KOPT-K1 (cell line): ENCODE measurements at regions not wholly inside any gene's neighbourhood (a gene's known extent, or its start where the extent isn't known, plus 50 kb on each side); places are given as distances from the start of the nearest gene placed in this dataset.

Experiments used
- H3K27ac ChIP-seq: fragments of 200-600 bp; sonication (generic); 2 replicates; pipeline ENCODE4 v1.5.1; 2016; ENCODE audit warnings: antibody characterized with exemption, mild to moderate bottlenecking, low read depth, low read length; ENCODE audit not compliant: poor library complexity, severe bottlenecking
- H3K36me3 ChIP-seq: fragments of 200-600 bp; sonication (generic); 2 replicates; pipeline ENCODE4 v1.5.1; 2017; ENCODE audit warnings: antibody characterized with exemption, mild to moderate bottlenecking, low read length, moderate library complexity; ENCODE audit not compliant: insufficient read depth
- H3K9me3 ChIP-seq: fragments of 200-600 bp; sonication (generic); 2 replicates; pipeline ENCODE4 v1.5.1; 2017; ENCODE audit warnings: antibody characterized with exemption, low read length, mild to moderate bottlenecking; ENCODE audit not compliant: insufficient read depth, poor library complexity, severe bottlenecking

DNA sequence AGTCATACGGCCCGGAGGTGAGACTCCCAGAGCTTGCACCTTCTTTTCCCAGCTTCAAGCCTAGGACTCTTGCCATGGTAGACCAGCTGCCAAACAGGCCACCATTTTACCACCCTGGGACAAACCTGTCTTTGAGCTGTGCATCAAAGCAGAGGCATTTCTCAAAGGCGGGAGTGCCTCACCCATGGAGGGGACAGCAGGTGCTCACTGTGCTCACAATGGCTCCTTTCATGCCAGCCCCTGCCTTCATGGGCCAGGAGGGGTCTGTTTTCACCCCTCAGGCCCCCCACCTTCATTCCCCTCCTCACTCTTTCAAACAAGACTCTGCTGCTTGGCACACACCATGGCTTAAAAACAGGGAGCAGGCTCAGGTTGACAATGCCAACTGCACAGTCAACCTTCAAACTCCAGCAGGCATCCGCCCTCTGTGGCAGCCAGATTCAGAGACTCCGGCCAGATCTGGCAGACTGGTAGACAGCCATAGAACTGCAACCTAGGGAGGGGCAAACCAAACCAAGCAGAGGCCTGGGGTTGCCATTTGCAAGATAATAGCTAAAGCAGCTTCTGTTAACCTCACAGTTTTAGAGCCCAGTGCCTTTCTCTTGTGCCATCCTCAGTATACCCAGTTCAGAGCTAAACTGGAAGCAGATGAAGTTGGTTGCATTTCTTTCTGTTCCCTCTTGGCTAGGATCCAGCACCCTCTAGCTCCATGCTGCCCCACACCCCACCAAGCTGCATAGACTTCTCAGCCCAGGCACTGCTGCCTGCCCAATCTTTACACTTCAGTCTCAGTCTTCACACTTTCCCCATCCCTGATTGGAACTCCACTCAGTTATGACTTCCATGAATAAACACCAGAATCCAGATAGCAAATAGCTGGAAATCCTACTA, 93.9 kb upstream of the SPATA13 start:
- H3K9me3 ChIP-seq: no peaks in the 10 kb centered on the region
- H3K27ac ChIP-seq: no peak overlapping the region
- no peaks in the 10 kb centered on the region for H3K36me3 ChIP-seq

DNA sequence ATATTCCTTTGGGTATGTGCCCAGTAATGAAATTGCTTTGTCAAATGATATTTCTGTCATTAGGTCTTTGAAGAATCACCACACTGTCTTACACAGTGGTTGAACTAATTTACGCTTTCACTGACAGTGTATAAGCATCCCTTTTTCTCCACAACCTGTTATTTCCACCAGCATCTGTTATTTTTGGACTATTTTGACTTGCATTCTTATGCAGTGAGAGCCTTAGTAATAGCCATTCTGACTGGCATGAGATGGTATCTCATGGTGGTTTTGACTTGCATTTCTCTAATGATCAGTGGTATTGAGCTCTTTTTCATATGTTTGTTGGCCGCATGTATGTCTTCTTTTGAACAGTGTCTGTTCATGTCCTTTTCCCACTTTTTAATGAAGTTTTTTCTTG, 92.0 kb upstream of the SPATA13 start:
- Histone ChIP-seq H3K27ac (no peak overlapping the region), H3K9me3 (no peaks in the 10 kb centered on the region)

DNA sequence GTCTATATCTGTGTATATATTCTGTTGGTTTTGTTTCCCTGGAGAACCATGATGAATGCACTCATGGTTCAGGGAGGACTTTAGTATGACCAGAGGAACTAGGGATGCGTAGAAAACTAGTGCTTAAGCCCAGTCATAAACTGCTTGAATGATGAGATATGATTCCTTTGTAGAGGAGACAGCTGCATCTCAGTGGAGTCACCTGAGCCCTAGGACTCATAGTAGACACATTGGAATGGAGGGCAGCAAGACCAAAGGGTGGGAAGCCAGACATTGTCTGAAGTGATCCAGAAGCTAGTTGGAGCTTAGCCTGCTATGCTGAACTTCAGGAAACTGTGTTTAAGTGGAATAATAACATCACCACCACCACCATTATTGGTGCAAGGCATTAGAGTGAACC, 89.5 kb upstream of the SPATA13 start:
- Histone ChIP-seq H3K9me3 (no peaks in the 10 kb centered on the region), H3K27ac (no peak overlapping the region), H3K36me3 (no peaks in the 10 kb centered on the region)

More for the DNA sequence above, 92.0 kb upstream of the SPATA13 start:
- H3K36me3 ChIP-seq: no peaks in the 10 kb centered on the region

DNA sequence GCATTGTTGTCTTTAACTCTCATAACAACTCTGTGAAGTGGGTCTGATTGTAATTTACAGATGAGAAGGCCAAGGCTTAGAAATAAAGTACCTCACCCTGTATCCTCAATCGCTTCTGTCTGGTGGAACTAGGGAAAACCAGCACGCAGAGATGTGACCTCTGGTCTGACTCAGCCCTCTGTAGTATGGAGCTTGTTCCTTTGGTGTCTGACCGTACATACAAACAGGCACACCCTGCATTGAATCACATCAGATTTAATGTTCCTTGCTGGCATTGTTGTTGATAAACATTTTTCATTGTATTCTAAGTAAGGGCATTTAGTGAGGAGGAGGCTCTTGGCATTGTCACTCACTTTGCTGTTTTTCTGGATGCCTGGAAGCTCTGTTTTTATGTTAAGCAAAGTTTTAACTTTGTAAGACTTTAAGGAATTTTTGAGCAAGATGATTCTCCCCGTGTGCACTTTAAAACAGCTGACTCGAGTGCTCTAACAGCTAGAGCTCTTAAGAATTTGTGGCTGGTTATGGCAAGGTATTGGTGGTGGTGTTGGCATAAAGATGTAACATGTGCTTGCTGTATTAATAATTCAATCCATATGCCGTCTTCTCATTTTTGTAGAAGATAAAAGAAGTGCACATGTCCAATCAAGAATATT, 89.0 kb upstream of the SPATA13 start:
- Histone ChIP-seq H3K36me3 (no peaks in the 10 kb centered on the region), H3K9me3 (no peaks in the 10 kb centered on the region), H3K27ac (no peak overlapping the region)

DNA sequence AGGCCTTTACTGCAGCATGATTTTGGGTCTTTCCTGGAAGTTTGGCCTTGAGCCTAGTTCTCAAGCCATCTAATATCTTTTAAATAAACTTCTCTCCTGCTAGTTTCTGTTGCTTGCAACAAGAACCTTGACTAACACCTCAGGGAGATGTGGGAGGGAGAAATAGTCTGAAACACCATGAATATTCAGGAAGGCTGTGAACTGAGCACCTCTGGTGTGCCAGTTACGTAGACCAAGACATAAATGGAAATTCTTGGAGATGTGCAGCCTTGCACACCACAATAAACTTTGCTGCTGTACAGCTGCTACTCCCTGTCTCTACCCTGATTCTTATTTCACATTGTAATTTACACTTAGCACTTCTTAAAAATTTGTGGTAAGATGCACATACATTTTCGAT, 86.9 kb upstream of the SPATA13 start:
- H3K36me3 ChIP-seq: no peaks in the 10 kb centered on the region
- H3K27ac ChIP-seq: no peak overlapping the region
- no peaks in the 10 kb centered on the region for H3K9me3 ChIP-seq

DNA sequence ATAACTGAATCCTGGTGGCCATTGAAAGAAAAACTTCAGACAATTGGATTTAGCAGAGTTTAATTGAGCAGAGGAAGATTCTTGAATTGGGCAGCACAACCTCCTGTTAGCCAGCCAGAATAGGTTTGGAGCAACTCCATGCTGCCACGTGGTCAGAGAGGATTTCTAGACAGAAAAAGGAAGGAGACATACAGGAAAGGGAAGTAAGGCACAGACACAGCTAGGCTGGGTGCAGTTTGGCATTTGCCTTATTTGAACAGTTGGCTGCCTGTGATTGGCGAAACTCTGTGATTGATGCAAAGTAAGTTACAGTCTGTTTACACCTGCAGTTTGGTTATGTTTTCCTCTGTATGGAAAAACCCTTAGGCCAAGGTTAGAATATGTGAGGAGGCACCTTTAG, 85.8 kb upstream of the SPATA13 start:
- Histone ChIP-seq H3K36me3 (no peaks in the 10 kb centered on the region), H3K27ac (peak overlapping the region; percentile 19)

DNA sequence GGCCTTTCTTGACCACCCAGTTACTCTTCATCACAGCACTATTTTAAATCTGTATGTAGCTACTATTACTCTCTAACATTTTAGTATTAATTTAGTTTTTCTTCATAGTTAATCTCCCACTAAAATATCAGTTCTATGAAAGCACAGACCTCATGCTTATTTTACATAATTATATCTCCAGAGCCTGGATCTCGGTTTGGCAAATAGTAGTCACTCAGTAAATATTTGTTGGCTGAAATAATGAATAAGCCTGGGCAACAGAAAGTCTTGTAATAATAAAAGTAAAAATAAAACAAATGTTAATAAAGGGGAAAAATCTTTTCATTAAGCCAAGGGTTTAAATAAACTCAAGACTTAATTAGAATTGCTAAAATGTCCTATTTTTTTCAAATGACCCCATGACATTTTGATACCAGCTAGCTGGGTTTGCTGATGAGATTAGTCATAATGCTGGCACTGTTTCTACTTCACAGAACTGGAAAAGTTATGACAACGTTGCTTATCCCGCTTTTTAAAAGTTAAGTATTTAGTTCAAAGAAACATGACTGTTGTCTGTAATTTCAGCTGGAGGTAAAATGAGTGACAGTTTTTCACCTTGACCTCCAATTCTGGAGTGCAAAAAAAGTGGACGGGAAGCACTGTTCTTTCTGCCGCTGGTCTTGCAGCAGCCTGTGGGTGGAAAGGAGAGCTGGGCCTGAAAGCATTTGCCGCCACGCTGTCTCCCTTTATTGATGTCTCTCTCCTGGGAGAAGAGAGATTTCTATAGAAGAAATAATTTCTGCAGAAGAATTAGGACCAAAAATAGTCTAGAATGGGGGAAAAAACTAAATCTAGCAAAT, 85.2 kb upstream of the SPATA13 start:
- H3K27ac ChIP-seq: peak overlapping the region; percentile 65
- no peaks in the 10 kb centered on the region for H3K36me3 ChIP-seq
- H3K9me3 ChIP-seq: no peaks in the 10 kb centered on the region

More for the DNA sequence above, 85.8 kb upstream of the SPATA13 start:
- H3K9me3 ChIP-seq: no peaks in the 10 kb centered on the region

DNA sequence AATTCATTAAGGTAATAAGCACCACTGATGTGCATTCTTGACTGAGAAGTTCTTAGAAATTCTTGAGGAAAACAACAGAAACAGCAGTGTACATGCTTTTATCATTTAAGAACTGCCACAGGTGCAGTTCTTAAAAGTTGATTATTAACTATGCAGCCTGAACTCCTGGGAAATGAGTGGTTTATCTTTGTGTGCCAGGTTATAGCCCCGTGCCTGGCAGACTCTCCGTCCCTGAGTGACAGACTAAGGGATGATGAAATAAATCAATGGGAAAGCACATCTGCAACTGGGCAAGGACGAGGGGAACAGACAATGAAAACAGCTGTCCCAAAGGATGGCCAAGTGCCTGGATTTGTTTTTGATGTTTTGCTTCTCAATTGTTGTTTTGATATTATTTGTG, 84.4 kb upstream of the SPATA13 start:
- Histone ChIP-seq H3K27ac (peak overlapping the region; percentile 65), H3K9me3 (no peaks in the 10 kb centered on the region)

DNA sequence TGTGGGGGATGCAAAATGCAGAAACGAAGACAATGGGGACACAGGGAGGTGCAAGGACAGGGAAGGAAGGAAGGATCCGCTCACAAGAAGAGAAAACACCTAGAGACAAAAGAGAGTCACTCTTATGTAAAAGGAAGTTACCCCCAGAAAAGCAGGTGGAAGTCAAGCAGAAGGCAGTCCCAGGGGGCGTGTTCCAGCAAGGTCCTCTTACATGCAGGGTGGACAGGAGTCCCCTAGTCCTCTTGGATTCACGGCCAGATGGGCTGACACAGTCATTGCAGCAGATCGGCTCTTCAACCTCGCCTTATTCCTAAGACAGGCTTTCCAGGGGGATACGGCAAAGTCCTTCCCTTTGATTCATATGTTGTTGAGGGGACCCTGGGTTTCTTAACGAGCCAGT, 83.9 kb upstream of the SPATA13 start:
- Histone ChIP-seq H3K36me3 (no peaks in the 10 kb centered on the region), H3K9me3 (no peaks in the 10 kb centered on the region), H3K27ac (peak overlapping the region; percentile 65)

More for the DNA sequence above, 84.4 kb upstream of the SPATA13 start:
- H3K36me3 ChIP-seq: no peaks in the 10 kb centered on the region

DNA sequence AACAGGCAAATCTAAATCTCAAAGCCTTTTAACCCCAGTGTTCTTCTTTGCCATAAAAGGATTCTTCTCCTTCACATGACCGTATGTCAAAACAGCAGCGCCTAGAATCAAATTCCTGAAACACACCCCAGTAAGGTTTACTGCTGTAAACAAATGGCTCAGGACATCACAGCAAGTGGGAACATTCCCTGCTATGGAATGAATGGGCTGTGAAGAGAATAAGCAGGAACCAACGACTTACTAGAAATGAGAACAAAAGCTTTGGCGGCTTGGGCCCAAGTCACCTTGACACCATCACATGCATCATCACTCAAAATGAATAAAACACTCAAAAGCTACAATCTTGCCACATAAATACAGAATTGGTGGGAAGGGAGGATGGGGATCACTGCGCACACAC, 80.4 kb upstream of the SPATA13 start:
- Histone ChIP-seq H3K27ac (no peak overlapping the region), H3K9me3 (no peaks in the 10 kb centered on the region), H3K36me3 (no peaks in the 10 kb centered on the region)

DNA sequence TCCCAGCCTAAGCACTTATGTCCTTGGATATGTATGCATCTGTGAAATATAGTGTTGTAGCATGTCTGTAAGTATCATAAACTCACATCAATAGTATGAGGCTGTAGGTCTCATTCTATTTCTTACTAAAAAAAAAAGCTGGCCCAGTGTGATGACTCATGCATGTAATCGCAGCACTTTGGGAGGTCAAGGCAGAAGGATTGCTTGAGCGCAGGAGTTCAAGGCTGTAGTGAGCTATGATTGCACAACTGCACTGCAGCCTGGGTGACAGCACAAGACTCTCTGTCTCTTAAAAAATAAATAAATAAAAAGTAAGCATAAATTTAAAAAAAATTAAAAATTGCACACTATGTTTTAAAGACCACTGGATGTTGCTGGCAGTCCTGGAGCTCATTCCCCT, 79.1 kb upstream of the SPATA13 start:
- no peaks in the 10 kb centered on the region for H3K9me3 ChIP-seq
- no peaks in the 10 kb centered on the region for H3K36me3 ChIP-seq
- no peak overlapping the region for H3K27ac ChIP-seq

DNA sequence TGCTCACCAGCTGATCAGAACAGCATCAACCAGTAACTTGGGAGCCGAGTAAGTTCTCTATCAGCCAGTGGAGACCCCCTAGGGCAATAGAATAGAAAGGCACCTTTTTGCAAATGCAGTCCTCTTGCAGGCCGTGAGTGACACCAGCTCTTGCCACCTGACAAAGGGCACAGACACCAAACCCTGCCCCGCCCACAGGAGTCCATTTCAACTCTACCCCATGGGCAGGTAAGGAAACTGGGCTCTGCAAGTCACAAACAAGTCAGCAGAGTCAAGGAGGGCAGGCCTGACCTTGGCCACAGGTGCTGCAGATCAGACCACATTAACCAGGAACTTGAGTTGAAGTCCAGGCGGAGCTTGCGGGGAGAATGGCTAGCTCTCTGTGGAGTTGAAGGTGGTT, 77.4 kb upstream of the SPATA13 start:
- H3K9me3 ChIP-seq: no peaks in the 10 kb centered on the region
- H3K36me3 ChIP-seq: no peaks in the 10 kb centered on the region
- no peak overlapping the region for H3K27ac ChIP-seq

DNA sequence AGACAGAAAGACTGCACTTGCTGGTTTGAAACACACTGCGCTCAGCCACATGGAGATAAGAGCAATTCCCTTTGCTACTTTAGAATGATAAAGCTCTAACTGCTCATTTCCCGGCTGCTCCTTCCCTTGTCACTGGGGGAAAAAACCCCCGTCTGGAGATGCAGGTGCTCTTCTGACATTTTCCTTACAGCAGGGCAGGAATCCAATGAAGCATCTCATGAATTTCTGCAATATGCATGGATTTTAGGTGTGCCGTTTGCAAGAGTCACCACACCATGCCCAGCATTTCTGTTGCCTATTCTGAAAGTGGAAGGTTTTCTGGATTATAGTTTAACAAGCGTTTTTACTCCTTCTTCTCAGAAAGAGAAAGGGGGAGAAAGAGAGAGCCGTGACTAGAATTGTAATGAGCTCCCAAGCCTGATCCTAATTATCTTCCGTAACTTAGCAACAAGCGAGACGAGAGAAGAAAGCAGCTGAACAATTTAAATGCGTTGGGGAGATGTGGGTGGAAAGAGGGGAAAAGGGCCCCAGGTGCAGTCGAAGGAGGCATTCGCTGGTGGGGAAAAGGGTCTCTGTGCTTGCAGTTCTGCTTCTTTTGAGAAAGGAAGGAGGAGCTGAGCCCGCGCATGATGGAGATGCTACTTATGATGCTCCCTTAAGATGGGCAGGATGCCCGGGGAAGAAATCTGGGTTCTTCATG, 76.6 kb upstream of the SPATA13 start:
- H3K27ac ChIP-seq: no peak overlapping the region
- no peaks in the 10 kb centered on the region for H3K36me3 ChIP-seq
- H3K9me3 ChIP-seq: no peaks in the 10 kb centered on the region

DNA sequence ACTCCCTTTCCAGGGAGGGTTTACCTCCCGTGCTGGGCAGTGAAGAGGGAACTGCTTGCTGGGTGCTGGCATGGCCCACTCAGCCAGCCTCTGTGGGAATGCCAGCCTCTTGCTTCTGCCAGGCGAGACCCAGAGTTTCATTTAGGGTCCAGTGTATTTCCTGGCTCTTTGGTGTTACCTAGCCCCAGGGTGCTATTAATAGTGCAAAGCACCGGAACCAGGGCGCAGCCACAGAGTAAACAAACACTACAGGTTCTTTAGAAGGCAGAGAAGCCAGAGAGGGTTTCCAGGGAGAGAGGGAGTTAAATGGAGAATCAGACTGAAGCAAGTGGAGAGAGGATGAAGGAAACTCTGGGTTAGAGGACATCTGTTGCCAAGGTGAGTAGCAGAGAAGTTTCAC, 74.9 kb upstream of the SPATA13 start:
- H3K9me3 ChIP-seq: no peaks in the 10 kb centered on the region
- H3K27ac ChIP-seq: no peak overlapping the region
- H3K36me3 ChIP-seq: no peaks in the 10 kb centered on the region

DNA sequence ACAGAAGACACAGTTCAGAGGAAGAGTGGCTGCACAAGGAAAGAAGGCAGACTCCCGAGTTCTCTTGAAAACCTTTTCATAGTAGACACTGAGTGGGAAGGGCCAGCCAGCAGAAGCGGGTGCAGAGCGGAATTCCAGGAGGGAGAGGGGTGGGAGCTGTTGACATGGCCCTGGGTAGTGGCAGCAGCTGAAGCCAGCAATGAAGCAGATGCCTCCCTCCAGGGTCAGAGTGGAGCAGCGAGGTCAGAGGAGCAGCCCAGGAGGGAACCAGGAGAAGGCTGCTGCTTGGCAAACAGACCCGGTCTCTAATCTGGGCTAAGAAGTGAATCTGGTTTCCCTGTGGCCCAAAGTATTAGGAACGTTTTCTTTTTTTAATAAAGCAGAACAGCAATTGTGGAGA, 73.9 kb upstream of the SPATA13 start:
- Histone ChIP-seq H3K9me3 (no peaks in the 10 kb centered on the region), H3K36me3 (no peaks in the 10 kb centered on the region), H3K27ac (no peak overlapping the region)
